ENCODE measurements at regions not wholly inside any gene's neighbourhood (a gene's known extent, or its start where the extent isn't known, plus 50 kb on each side); places are given as distances from the start of the nearest gene placed in this dataset.

GRCh38 chr17:77815127-77815905 is 143.2 kb upstream of the TNRC6C start:
- H3K36me3 ChIP-seq (ENCODE audit: control insufficient read depth, insufficient read depth, low read length) = no peaks in the 10 kb centered on the region
- no peak overlapping the region for H3K9ac ChIP-seq (ENCODE audit: insufficient read depth in 1 of 2, low read depth in 2 of 2, low read length in 2 of 2)
- TF ChIP-seq ZNF512 (tag; IDR thresholded peaks at IDR 0.05) (no peak), ZNF717 (CRISPR knock-in tag; IDR thresholded peaks at IDR 0.05) (no peak), MAFF (IDR thresholded peaks at IDR 0.05; ENCODE audit: low read length) (no peak), TFE3 (CRISPR knock-in tag; IDR thresholded peaks at IDR 0.05) (no peak), SRSF3 (IDR thresholded peaks at IDR 0.05; ENCODE audit: insufficient read depth, low read length) (no peak)
- 4% methylated on average over 13 of the region's 13 CpGs for WGBS (ENCODE audit: insufficient coverage, low coverage, missing lambda C conversion rate)
- intact Hi-C loops (cut with micrococcal nuclease) = no loop called here
- H3K4me3 ChIP-seq = no peak overlapping the region
- BruUV-seq (replicated peaks) = no TSS peak
- peaks cover 20 to 46% of the 10 kb centered on the region in 2 experiments for H3K27me3 ChIP-seq (ENCODE audit: control insufficient read depth in 2 of 2, insufficient read depth in 2 of 2, low read length in 2 of 2)
- DNase-seq (ENCODE audit: extremely low read depth in 1 of 4, low spot score in 3 of 4) (no peak), ATAC-seq (no peak), FAIRE-seq (no peak)
- H2AFZ ChIP-seq (ENCODE audit: low read depth, low read length) = no peak overlapping the region
- no peaks in the 10 kb centered on the region; a peak in 1 of 5 replicates for H3K4me1 ChIP-seq (replicated peaks in 1 of 2; ENCODE audit: control insufficient read depth in 2 of 2, insufficient read depth in 2 of 2, low read length in 2 of 2)
- ChIA-PET CTCF (ENCODE audit: low intra/inter-chr PET ratio) (no interaction called here), POLR2A (interaction anchor here (0.7 to 1.7 kb wide), 3 partner anchors 10 to 475 kb away, joined by 3 to 6 read pairs (median 4); no protein-coding TSS in a partner anchor)
- H3K9me1 ChIP-seq (ENCODE audit: control insufficient read depth, insufficient read depth, low read length) = no peaks in the 10 kb centered on the region
- no peaks in the 10 kb centered on the region for H3K79me2 ChIP-seq (ENCODE audit: control insufficient read depth, insufficient read depth, low read length)
- H4K20me1 ChIP-seq (replicated peaks; ENCODE audit: control insufficient read depth, insufficient read depth, low read length) = 0 out of 2 replicates have a peak, but pooled peaks cover 3% of the 10 kb centered on the region
- no peaks in the 10 kb centered on the region; the same call in 1 of the 2 replicates for H3K9me3 ChIP-seq (replicated peaks; ENCODE audit: control insufficient read depth, insufficient read depth, low read depth, low read length)
- in situ Hi-C loops (cut with MboI) = no loop called here
- no peak overlapping the region for H3K4me2 ChIP-seq (ENCODE audit: insufficient read depth, low read length)
- H3K27ac ChIP-seq (ENCODE audit: extremely low read depth, low read depth, low read length) = no peak overlapping the region
